ENCODE measurements at regions not wholly inside any gene's neighbourhood (a gene's known extent, or its start where the extent isn't known, plus 50 kb on each side); places are given as distances from the start of the nearest gene placed in this dataset.

DNA sequence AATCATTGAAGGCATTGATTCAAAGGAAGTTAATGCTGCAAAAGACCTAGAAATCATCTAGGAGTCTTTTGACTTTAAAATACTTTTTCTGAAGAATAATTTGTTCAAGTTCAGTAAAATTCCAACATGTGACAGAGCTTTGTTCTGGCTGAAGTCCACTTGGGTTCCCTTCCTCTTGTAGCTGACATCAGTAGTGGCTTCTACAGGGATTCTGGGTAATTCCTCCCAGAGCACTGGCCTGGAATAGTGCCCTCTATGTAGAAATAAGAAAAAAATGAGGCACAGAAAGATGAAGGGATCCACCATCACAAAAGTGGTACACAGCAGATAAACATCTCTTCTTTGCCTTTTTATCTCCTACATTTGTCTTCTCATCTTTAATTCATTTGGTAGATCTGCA, 548.1 kb downstream of the LTN1 start:
- no peak for DNase-seq

DNA sequence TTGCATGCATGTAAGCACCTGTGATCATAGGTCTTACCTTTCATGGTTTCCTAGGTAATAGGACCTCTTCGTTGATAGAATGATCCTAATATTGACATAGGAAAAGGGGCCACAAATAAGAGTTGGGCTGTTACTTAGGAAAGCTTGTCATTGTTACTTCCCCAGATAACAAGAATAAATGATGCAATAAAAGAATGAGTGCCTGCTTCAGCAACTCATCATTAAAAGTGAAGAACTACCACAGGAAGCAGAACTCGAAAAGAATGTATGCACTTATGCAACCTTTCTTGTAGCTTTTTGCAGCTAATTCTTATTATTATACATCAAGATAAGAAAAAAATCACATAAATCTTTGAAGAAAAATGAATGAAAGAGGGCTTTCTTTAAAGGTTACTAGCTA, 548.6 kb downstream of the LTN1 start:
- DNase-seq: no peak

DNA sequence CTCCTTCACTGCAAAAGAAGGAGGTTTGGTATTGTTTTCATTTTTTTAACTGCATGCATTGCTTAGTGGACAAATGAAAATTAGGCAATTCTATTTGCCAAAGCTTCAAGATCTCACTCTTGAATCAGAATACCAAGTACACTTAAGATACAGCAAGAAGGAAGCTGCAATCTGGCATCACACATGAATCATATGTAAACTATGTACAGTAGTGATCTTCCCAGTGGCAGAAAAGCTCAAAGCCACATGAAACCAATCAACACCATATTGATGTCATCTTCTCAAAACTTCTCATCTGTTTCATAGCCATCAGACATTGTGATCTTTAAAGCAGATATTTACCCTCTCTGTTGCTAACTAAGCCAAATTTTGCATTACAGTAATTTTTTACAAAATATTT, 550.1 kb downstream of the LTN1 start:
- DNase-seq: no peak

DNA sequence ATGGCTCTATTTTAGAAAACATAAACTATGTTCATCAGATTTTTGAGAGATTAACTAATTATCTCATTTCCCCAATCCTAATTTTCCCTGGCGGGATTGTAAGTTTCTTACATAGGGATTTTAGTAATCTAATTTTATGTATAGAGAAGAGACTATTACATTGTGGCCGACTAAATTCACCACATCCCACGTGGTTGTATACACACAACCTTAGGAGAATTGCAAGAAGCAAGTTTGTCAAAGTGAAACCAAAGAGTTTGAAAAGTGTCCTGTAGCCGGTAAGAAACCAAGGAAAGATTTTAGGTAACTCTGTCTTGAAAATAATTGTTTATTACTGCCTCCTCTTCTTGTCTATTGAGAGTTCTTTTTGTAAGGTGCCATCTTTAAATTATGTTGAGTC, 550.6 kb downstream of the LTN1 start:
- no peak for DNase-seq

DNA sequence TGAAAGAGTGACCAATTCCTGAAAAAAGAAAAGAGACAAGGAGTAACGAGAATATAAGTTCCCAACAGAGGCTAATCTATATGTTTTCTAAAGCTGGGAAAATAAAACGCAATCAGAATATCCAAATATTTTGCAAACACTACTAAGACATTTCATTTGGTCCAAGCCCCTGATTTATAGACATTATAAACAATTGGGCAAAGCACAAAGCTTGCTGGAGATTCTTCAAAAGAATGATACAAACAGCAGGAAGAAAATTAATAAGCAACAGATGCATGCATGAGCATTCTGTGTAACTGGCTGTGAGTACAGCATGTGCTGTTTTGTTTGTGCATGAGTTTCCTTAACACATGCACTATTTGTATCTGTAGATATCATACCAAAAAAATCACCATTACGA, 552.9 kb downstream of the LTN1 start:
- DNase-seq: no peak

DNA sequence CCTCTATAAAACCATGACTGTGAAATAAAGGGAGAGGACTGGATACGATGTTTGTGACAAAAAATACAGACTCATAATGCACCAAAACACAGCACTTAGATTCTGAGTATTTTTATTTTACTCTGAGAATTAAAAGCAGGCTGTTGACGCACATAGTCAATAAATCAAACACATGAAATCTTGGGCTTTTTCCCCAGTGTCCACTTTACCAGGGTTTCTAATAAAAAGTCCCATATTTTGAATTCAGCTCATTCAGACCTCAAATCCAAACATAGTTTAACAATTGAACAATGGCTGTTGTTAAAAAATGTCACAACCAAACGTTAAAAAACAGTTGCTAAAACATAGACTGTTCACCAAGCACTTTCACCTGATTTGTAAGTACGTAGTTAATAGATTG, 553.4 kb downstream of the LTN1 start:
- DNase-seq: no peak

DNA sequence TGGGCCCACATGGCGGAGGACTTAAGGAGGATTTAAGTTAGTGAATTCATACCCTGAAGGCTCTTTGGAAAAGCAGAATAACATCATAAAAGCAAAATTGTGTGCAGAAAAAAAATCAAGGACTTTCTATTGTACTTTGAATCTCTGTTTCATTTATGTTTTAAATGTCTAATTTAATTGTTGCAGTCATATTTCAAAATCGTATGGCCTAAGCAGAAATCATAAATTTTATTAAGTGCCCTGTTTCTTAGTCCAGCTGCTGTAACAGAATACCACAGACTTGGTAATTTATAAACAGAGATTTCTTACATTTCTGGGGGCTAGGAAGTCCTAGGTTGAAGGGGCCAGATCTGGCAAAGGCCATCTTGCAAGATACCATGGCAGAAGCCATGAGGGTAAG, 555.6 kb downstream of the LTN1 start:
- no peak for DNase-seq

DNA sequence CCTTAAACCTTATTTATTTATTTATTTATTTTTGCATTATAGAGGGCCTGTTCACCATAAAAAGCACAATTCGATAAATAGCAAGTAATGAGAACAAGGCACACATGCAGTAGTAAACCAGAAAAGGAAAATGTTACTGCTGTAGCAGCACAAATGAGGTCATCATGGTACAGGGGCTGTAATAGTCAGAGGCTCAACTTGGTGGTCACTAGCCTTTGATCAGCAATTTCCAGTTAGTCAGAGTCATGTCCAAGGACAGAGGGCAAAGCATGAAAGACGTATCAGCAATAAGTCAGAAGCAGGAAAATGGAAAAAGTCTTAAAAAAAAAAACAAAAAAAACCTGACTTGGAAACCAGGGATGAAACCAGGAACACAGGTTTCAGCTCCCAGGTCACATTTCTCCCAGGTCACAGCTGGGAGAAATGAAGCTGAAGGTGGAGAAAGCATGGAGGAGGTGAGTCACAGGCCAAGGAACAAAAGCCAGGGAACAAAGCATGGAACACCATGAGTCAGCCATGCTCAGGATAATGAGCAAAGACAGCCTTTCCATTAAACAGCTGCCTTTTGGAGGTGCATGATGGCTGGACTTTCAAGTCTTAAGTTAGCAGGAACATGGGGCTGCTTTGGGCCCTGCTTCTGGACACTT, 556.3 kb downstream of the LTN1 start:
- DNase-seq: no peak

DNA sequence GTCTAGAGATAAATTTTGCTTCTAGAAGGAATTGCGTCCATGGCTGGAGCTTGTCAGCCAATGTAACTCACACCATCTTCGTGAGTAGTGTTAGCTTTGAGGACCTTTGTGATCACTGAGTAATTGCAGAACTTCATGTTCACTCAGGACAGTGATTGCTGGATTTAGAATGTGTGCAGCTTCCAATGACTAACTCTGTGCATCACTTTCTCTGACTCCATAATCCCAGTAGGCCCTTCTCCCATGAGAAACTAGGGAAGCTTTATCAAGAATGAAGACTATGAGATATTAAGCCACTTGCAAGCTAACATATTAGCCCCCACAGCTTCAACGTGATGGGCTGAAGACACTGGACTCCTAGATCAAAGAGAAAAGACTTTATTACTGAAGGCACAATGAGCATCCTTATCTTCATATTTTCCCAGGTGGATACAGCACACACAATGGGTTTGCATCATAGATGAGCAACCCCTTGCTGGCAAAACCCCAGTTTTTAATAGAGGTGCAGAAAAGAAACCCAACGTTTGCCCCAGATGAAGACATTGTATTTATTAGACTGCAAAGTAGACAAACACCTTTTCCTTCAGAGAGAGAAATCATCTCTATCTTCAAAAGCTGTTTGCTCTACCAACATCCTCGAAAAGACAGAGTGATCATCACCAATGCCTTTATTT, 561.0 kb downstream of the LTN1 start:
- no peak for DNase-seq

DNA sequence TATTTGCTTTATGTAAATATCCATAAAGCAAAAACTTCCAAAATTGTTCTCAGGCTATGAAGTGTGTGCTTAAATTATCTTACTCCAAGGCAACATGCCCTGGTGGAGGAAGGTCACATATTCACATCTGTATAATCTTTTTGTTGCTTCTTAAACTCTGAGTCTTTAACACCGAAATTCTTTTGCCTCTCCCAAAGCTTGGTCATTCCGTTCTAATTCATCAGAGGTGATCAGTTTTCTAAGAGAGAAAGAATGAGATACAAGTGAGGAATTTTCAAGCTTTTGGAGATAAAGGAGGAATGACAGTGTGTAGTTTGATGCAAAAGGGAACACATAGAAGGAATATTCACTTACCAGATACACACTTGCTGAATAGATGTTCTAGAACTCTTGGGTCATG, 561.7 kb downstream of the LTN1 start:
- DNase-seq: no peak

DNA sequence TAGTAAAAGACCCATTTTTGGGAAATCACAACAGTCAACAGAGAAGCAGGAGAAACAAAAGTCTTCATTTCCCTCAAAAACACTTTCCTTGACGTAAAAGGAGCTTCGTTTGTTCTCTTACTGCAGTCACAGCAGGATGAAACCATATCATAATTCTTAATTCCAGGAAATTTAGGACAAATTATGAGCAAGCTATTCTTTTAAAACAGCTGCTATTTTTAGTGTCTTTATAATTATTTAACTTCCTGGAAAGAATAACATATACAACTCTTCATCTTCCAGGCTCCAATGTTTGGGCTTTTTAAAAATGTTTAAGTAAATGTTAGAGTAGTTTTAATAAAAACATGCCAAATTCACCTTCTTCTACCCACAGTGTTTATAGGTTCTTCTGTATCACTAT, 563.5 kb downstream of the LTN1 start:
- no peak for DNase-seq

DNA sequence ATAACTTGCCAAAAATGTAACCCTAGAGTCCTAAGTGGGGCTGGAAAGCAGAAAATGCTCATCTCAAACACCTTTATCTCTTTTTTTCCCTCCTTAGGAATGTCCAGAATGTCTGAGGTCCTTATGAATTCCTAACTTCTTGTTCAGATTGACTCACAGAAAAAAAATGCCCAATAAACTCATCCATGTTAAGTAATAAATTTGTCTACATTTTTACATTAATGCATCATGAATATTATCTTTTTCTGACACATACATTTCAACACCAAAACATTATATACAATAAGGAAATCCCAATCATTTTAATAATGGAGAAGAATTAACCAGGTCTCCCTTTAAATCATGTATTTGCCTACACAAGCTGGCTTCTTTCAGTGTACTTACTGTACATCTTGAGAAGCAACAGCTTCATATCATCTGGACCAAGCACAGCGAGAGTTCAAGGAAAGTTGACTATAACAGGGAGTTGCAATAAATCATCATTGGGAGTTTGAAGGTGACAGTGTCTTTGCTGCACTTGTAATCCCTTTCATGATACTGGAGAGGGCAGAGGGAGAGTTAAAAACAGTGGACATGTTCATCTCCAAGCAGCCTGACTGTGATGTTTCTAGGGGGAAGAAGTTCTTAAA, 565.2 kb downstream of the LTN1 start:
- DNase-seq: no peak

DNA sequence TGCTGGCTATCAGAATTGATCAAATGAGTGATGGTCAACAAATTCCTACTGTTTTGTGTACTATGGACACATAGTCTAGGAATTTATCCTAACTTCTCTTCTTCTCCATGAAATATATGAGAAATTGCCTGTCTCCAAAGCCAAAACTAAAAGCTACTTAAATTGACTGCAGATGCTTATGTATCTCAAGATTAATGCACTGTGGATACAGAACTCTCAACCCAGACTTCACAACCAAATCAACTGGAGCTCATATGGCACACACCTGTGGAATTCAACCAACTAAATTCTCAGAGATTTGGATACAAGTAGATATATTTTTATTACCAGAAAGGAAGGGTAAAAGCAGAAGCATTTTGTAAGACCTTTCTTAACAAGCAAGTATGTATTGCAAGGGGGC, 566.1 kb downstream of the LTN1 start:
- DNase-seq: no peak

DNA sequence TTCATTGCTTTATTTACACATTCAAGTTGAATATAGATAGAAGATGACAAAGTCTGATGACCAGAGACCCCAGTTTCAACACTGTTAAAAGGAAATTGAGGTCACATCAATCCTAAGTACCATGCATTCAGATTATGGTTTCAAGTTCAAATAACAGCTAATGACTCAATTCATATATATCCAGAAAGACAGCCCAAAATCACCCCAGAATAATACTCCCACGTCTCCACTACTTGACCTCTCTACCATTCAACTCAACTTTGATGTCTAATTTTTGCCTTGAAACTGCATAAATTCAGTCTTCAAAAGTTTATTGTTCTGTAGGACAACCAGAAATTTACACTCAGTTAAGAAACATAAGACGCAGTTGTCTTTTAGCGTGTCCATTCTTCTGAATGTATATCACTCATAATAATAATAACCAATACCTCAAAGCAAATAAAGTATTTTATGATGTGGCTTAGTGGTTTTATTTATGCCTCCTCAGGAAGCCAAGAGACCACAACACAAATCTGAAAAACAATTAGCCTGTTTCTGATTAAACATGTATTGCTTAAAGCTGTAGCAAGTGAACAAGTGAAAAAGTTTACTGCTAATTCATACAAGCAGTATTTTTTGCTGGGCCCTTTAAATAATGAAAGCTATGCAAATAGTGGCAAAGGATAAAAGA, 569.0 kb downstream of the LTN1 start:
- no peak for DNase-seq

DNA sequence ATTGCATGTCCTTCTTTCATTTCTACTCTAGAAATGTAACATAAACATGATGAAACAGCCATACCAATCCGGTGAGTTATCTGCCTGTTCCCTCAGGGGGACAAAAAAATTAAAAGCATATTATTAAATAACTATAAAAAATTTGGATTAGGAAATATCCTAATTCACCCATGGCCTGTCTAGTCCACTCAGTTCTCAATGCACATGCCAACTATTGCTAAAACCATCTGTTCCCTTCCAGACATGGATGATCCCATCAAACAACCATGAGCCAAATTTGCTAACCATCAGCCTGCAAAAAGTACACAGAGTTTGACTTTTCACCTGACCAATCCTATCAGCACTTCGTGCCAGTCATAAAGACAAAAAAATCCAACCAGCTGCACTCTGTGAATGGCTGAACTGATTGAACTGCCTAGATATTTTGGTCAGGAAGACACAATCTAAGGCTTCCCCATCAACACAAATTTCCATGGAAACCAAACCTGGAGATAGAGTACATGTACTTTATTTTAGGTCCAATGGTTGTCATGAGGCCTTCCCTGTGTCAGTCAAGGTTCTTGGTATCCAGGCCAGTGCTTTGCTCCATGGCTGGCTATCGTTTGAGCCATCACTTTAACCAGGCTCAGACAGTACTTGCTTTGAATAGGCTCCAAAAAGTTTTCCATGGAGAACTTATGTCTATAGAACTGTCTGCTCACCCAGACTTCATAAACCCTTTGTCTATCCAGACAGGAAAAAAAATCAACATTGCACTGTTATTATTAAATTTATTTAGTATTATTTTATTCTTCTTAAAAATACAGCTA, 570.8 kb downstream of the LTN1 start:
- no peak for DNase-seq

DNA sequence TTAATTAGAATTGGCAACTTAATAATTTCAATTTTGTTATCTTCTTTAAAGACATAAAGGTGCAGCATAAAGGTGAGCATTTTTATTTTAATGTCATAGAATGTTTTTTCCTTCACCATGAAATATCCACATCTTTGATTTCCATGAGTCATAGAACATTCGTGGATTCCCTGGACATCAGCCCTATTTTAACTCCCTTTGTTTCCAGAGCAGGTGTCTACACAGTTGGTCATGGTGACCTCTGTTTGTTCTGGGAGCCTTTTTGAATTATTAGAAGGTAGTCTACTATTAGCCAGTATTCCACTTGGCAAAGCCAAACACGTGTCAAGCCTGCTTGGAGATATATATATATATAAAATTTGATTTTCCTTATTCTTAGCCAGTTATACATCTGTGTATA, 572.9 kb downstream of the LTN1 start:
- no peak for DNase-seq

DNA sequence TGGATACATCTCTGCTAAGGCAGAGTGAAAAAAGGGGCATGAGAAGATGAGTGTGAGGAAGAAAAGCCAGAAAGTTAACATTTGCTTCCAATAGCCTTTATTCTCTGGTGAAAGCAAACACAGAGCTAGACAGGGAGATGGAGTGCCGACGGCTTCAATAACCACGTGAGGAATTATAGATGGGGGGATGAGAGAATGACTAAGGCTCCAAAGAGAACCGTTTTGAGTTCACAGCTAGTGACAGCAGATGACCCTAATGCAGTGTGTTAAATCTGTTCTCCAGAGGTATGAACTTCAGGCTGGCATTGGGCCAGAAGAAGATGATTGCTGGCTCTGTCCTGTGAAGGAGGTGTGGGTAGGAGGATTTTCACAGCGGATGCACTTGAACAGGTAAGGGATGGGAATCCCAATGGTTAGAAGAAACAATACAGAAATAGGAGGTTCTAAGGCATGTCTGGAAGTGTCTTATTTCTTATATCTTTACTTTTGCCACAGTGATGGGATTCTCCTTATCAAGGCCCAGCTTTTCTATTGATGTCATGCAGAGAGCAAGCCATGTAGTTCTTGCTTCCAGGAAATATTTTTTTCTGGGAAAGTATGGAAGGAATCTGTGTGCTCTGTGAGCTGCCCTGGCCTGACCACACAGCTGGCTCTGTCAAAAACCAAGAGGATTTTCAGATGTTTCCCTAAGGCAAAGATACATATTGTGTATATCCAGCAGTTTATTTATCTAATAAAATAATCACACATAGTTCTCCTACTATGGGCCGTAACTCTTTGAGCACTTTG, 573.8 kb downstream of the LTN1 start:
- no peak for DNase-seq

DNA sequence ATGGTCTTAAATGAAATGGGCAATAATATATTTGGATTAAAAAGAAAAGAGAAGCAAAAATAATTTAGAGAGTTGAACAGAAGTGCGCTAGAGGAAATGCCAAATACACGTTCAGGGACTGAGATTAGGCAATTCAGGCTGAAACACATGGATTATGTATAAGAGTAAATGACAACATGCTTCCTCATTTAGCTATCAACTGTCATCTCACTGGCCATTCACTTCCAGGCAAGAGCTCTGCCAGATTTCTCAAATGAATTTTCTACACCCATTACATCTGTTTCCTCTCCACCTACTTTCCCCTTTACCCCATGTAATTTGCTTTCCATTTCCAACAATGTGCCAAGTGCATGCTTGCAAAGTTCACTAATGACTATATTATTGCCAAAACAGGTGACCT, 582.4 kb downstream of the LTN1 start:
- no peak for DNase-seq

DNA sequence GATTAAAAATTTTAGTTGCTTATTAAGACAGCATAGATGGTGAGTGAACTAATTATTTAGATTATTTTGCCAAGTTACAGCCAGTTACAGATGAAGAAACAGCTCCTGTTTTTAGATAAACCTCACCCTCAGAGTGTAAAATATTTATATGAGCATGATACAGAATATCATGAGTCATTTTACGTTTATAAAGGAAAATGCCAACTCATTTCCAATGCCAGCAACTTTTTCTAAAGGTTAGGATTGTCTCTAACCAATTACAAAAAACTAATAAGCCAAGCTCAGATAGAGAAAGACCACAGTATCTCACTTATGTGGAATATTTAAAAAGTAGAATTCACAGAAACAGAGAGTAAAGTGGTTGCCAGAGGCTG, 590.1 kb downstream of the LTN1 start:
- no peak for DNase-seq

DNA sequence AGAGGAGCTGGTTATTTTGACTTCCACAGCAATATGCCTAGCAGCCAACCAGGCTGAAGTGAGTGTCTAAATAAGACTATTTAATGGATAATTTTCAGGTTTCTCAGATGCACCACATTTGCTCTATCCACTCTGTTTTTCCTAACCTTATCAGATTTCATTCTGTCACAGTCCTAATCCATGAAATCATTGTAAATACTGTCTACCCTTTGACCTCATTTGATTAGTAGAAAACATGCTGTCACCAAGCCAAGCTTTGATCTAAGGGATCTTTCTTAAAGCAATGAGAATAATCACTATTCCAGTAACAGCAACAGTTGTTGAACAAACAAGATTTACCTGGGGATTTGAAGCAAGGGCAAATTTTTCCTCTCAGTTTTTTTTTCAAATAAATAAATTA, 595.6 kb downstream of the LTN1 start:
- DNase-seq: no peak

DNA sequence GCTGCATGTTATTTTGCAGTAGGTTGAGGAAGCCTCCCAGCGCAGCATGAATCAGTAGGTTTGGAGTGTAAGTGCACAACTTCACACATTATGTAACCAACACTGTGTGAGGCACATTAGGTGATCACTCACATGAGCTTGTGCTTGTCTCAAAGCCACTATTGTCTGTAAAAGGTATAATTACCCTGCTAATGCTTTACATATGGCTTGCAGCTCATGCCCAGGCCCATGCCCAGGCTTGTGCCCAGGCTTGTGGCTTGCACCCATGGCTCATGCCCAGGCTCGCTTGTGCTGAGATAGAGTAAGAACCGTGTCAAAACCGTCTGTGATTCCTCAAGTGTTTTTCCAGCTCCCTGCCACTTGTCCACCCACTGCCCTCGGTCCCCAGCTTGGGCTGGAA, 596.3 kb downstream of the LTN1 start:
- no peak for DNase-seq

DNA sequence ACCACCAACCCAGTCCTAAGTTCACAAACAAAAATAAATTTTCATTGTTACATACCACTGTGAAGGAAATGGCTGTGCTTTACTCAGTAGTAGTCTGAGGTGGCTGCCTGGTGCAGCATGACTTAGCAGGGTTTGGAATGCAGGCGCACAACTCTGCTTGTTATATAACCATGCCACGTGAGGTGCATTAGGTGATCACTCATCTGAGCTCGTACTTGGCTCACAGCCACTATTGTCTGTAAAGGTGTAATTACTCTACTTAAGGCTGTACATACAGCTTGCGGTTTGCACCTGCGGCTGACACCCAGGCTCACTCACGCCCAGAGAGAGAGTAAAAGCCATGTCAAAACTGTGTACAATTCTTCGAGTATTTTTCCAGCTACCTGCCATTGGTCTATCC, 599.4 kb downstream of the LTN1 start:
- no peak for DNase-seq
